ENCODE measurements at regions not wholly inside any gene's neighbourhood (a gene's known extent, or its start where the extent isn't known, plus 50 kb on each side); places are given as distances from the start of the nearest gene placed in this dataset.

DNA sequence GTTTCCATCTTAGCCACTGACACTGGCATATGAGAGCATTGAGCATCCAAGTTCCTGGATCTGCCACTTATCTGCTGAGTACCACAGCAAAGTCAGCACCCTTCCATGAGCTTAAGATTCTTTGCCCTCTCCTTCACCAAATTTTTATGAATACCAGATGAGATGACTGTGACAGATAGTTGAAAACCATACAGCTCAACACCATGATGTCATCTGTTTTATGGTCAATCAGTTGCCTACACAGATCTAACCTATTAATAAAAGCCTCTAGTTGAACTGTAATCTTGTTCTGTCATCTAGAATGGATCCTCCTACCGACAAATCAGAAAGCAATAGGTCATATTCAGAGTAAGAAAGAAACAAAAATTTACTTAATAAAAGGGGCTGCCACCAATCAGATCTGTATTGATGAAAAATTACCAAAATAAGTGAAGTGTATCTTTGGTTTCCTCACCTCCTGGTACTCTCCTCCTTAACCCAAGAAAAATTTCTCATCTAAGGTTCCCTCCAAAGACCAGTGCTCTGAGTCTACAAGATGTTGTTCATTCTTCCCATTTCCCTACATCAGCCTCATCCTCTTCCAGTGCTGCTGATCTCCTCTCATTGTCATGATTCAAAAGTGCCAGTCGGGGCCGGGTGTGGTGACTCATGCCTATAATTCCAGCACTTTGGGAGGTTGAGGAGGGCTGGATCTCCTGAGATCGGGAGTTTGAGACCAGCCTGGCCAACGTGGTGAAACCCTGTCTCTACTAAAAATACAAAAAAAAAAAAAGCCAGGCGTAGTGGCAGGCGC, 138.8 kb upstream of the CTTNBP2NL start:
- TF ChIP-seq, protein P1, sequence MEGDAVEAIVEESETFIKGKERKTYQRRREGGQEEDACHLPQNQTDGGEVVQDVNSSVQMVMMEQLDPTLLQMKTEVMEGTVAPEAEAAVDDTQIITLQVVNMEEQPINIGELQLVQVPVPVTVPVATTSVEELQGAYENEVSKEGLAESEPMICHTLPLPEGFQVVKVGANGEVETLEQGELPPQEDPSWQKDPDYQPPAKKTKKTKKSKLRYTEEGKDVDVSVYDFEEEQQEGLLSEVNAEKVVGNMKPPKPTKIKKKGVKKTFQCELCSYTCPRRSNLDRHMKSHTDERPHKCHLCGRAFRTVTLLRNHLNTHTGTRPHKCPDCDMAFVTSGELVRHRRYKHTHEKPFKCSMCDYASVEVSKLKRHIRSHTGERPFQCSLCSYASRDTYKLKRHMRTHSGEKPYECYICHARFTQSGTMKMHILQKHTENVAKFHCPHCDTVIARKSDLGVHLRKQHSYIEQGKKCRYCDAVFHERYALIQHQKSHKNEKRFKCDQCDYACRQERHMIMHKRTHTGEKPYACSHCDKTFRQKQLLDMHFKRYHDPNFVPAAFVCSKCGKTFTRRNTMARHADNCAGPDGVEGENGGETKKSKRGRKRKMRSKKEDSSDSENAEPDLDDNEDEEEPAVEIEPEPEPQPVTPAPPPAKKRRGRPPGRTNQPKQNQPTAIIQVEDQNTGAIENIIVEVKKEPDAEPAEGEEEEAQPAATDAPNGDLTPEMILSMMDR (IDR thresholded peaks at IDR 0.05) = no peak
- TF ChIP-seq EZH2 (IDR thresholded peaks at IDR 0.05) (no peak), EZH2phosphoT487 (IDR thresholded peaks at IDR 0.05) (no peak)
